ENCODE measurements at regions not wholly inside any gene's neighbourhood (a gene's known extent, or its start where the extent isn't known, plus 50 kb on each side); places are given as distances from the start of the nearest gene placed in this dataset.
"Not testable (repeated sequence)": the region's sequence is repeated elsewhere in the genome, so short reads cannot be mapped to it uniquely, and the experiment has no call there.

GRCh38 chr7:119890631-119891030, 382.3 kb upstream of the KCND2 start:
- TF ChIP-seq SPI1 (IDR thresholded peaks at IDR 0.05; ENCODE audit: low read depth, low read length) (no peak), POLR2A (IDR thresholded peaks at IDR 0.05; ENCODE audit: low read depth, low read length) (no peak), PAX5 (IDR thresholded peaks at IDR 0.05; ENCODE audit: insufficient read depth, low read length, severe bottlenecking) (no peak), POLR2AphosphoS5 (IDR thresholded peaks at IDR 0.05; ENCODE audit: low read depth, low read length) (no peak)
- no peak for FAIRE-seq

GRCh38 chr7:119895320-119895719, 377.7 kb upstream of the KCND2 start:
- DNase-seq (ENCODE audit: insufficient read length, low spot score), result no peak
- no peak for FAIRE-seq
- TF ChIP-seq POLR2A (IDR thresholded peaks at IDR 0.05; ENCODE audit: low read depth, low read length), result no peak
- no peak for TF ChIP-seq POLR2AphosphoS5 (IDR thresholded peaks at IDR 0.05; ENCODE audit: low read depth, low read length)
- no peak for TF ChIP-seq TAF1 (IDR thresholded peaks at IDR 0.05; ENCODE audit: low read depth, low read length)
- no peak for TF ChIP-seq POU2F2 (IDR thresholded peaks at IDR 0.05; ENCODE audit: low read depth, low read length)
- TF ChIP-seq SPI1 (IDR thresholded peaks at IDR 0.05; ENCODE audit: low read depth, low read length), result no peak
- no peak for TF ChIP-seq PAX5 (IDR thresholded peaks at IDR 0.05; ENCODE audit: insufficient read depth, low read length, severe bottlenecking)

More at GRCh38 chr7:119890631-119891030, 382.3 kb upstream of the KCND2 start:
- DNase-seq (ENCODE audit: insufficient read length, low spot score), result no peak

- DNase-seq (ENCODE audit: insufficient read length, low spot score) (no peak), FAIRE-seq (no peak)
- TF ChIP-seq POLR2A (IDR thresholded peaks at IDR 0.05; ENCODE audit: low read depth, low read length) (no peak), SPI1 (IDR thresholded peaks at IDR 0.05; ENCODE audit: low read depth, low read length) (no peak)
These were observed 376.6 kb upstream of the KCND2 start for GRCh38 chr7:119896386-119896785.

GRCh38 chr7:119900996-119901672, 371.8 kb upstream of the KCND2 start:
- FAIRE-seq (no peak), DNase-seq (ENCODE audit: insufficient read length, low spot score) (no peak)
- TF ChIP-seq SPI1 (IDR thresholded peaks at IDR 0.05; ENCODE audit: low read depth, low read length) (no peak), POLR2A (IDR thresholded peaks at IDR 0.05; ENCODE audit: low read depth, low read length) (no peak), TAF1 (IDR thresholded peaks at IDR 0.05; ENCODE audit: low read depth, low read length) (no peak), PAX5 (IDR thresholded peaks at IDR 0.05; ENCODE audit: insufficient read depth, low read length, severe bottlenecking) (no peak), POU2F2 (IDR thresholded peaks at IDR 0.05; ENCODE audit: low read depth, low read length) (no peak), POLR2AphosphoS5 (IDR thresholded peaks at IDR 0.05; ENCODE audit: low read depth, low read length) (no peak)

GRCh38 chr7:119903085-119903484, 369.9 kb upstream of the KCND2 start:
- DNase-seq (ENCODE audit: insufficient read length, low spot score) (no peak), FAIRE-seq (no peak)
- TF ChIP-seq POU2F2 (IDR thresholded peaks at IDR 0.05; ENCODE audit: low read depth, low read length), result no peak
- no peak for TF ChIP-seq POLR2AphosphoS5 (IDR thresholded peaks at IDR 0.05; ENCODE audit: low read depth, low read length)
- TF ChIP-seq PAX5 (IDR thresholded peaks at IDR 0.05; ENCODE audit: insufficient read depth, low read length, severe bottlenecking), result no peak
- no peak for TF ChIP-seq TAF1 (IDR thresholded peaks at IDR 0.05; ENCODE audit: low read depth, low read length)
- TF ChIP-seq POLR2A (IDR thresholded peaks at IDR 0.05; ENCODE audit: low read depth, low read length), result no peak
- TF ChIP-seq SPI1 (IDR thresholded peaks at IDR 0.05; ENCODE audit: low read depth, low read length), result no peak

- no peak for FAIRE-seq
These were observed 367.5 kb upstream of the KCND2 start for GRCh38 chr7:119905495-119905894.

GRCh38 chr7:119908948-119909347, 364.0 kb upstream of the KCND2 start:
- no peak for FAIRE-seq
- no peak for DNase-seq (ENCODE audit: insufficient read length, low spot score)
- TF ChIP-seq POU2F2 (IDR thresholded peaks at IDR 0.05; ENCODE audit: low read depth, low read length) (no peak), SPI1 (IDR thresholded peaks at IDR 0.05; ENCODE audit: low read depth, low read length) (no peak), TAF1 (IDR thresholded peaks at IDR 0.05; ENCODE audit: low read depth, low read length) (no peak), PAX5 (IDR thresholded peaks at IDR 0.05; ENCODE audit: insufficient read depth, low read length, severe bottlenecking) (no peak), POLR2A (IDR thresholded peaks at IDR 0.05; ENCODE audit: low read depth, low read length) (no peak), POLR2AphosphoS5 (IDR thresholded peaks at IDR 0.05; ENCODE audit: low read depth, low read length) (no peak)

More at GRCh38 chr7:119905495-119905894, 367.5 kb upstream of the KCND2 start:
- TF ChIP-seq POU2F2 (IDR thresholded peaks at IDR 0.05; ENCODE audit: low read depth, low read length), result no peak
- TF ChIP-seq POLR2A (IDR thresholded peaks at IDR 0.05; ENCODE audit: low read depth, low read length), result no peak
- no peak for TF ChIP-seq PAX5 (IDR thresholded peaks at IDR 0.05; ENCODE audit: insufficient read depth, low read length, severe bottlenecking)
- TF ChIP-seq POLR2AphosphoS5 (IDR thresholded peaks at IDR 0.05; ENCODE audit: low read depth, low read length), result no peak
- no peak for TF ChIP-seq TAF1 (IDR thresholded peaks at IDR 0.05; ENCODE audit: low read depth, low read length)
- TF ChIP-seq SPI1 (IDR thresholded peaks at IDR 0.05; ENCODE audit: low read depth, low read length), result no peak
- no peak for DNase-seq (ENCODE audit: insufficient read length, low spot score)

- FAIRE-seq; DNase-seq (ENCODE audit: insufficient read length, low spot score): not testable (repeated sequence)
These were observed 358.9 kb upstream of the KCND2 start for GRCh38 chr7:119914119-119914518.

- no peak for TF ChIP-seq PAX5 (IDR thresholded peaks at IDR 0.05; ENCODE audit: insufficient read depth, low read length, severe bottlenecking)
- no peak for TF ChIP-seq TAF1 (IDR thresholded peaks at IDR 0.05; ENCODE audit: low read depth, low read length)
- TF ChIP-seq POLR2AphosphoS5 (IDR thresholded peaks at IDR 0.05; ENCODE audit: low read depth, low read length), result no peak
- TF ChIP-seq POU2F2 (IDR thresholded peaks at IDR 0.05; ENCODE audit: low read depth, low read length), result no peak
- no peak for TF ChIP-seq POLR2A (IDR thresholded peaks at IDR 0.05; ENCODE audit: low read depth, low read length)
- TF ChIP-seq SPI1 (IDR thresholded peaks at IDR 0.05; ENCODE audit: low read depth, low read length), result no peak
- DNase-seq (ENCODE audit: insufficient read length, low spot score) (no peak), FAIRE-seq (no peak)
These were observed 356.5 kb upstream of the KCND2 start for GRCh38 chr7:119916501-119916900.

- TF ChIP-seq TAF1 (IDR thresholded peaks at IDR 0.05; ENCODE audit: low read depth, low read length) (no peak), PAX5 (IDR thresholded peaks at IDR 0.05; ENCODE audit: insufficient read depth, low read length, severe bottlenecking) (no peak), SPI1 (IDR thresholded peaks at IDR 0.05; ENCODE audit: low read depth, low read length) (no peak), POU2F2 (IDR thresholded peaks at IDR 0.05; ENCODE audit: low read depth, low read length) (no peak), POLR2AphosphoS5 (IDR thresholded peaks at IDR 0.05; ENCODE audit: low read depth, low read length) (no peak), POLR2A (IDR thresholded peaks at IDR 0.05; ENCODE audit: low read depth, low read length) (no peak)
- DNase-seq (ENCODE audit: insufficient read length, low spot score) (no peak), FAIRE-seq (no peak)
These were observed 354.8 kb upstream of the KCND2 start for GRCh38 chr7:119918185-119918584.
